ENCODE measurements at regions not wholly inside any gene's neighbourhood (a gene's known extent, or its start where the extent isn't known, plus 50 kb on each side); places are given as distances from the start of the nearest gene placed in this dataset.

- TF ChIP-seq CTCF (IDR thresholded peaks at IDR 0.05; ENCODE audit: borderline replicate concordance, extremely low read depth, low read length, poor library complexity, severe bottlenecking) (no peak), EZH2 (IDR thresholded peaks at IDR 0.05; ENCODE audit: borderline replicate concordance, low read depth, low read length, severe bottlenecking) (no peak)
Observed at GRCh38 chr5:12392246-12392645, 488.0 kb upstream of the CTNND2 start.
